HG03066 (cell line): ENCODE measurements at regions not wholly inside any gene's neighbourhood (a gene's known extent, or its start where the extent isn't known, plus 50 kb on each side); places are given as distances from the start of the nearest gene placed in this dataset.
"Not testable (repeated sequence)": the region's sequence is repeated elsewhere in the genome, so short reads cannot be mapped to it uniquely, and the experiment has no call there.

Source experiments
- ATAC-seq: cut with Tn5 transposase; IDR thresholded peaks from one replicate; pipeline ENCODE4 v1.9.1; 2021; ENCODE audit warnings: low read depth; ENCODE audit not compliant: unreplicated experiment

- ATAC-seq, result no peak
Measured at GRCh38 chr14:71737760-71738159, 194.5 kb upstream of the RGS6 start.

GRCh38 chr14:71739273-71739990 is 192.8 kb upstream of the RGS6 start:
- ATAC-seq, result no peak

- ATAC-seq, result no peak
Measured at GRCh38 chr14:71741241-71741640, 191.0 kb upstream of the RGS6 start.

- ATAC-seq, result no peak
Measured at GRCh38 chr14:71742485-71742884, 189.7 kb upstream of the RGS6 start.

- no peak for ATAC-seq
Measured at GRCh38 chr14:71745072-71745471, 187.2 kb upstream of the RGS6 start.

GRCh38 chr14:71748196-71748595 is 184.0 kb upstream of the RGS6 start:
- no peak for ATAC-seq

GRCh38 chr14:71749613-71750238 is 182.5 kb upstream of the RGS6 start:
- ATAC-seq, result no peak

GRCh38 chr14:71751264-71751663 is 181.0 kb upstream of the RGS6 start:
- ATAC-seq, result no peak

GRCh38 chr14:71752111-71752738 is 180.0 kb upstream of the RGS6 start:
- ATAC-seq, result no peak

GRCh38 chr14:71753126-71753830 is 179.0 kb upstream of the RGS6 start:
- ATAC-seq, result no peak

- no peak for ATAC-seq
Measured at GRCh38 chr14:71753976-71754375, 178.3 kb upstream of the RGS6 start.

- no peak for ATAC-seq
Measured at GRCh38 chr14:71754422-71755095, 177.7 kb upstream of the RGS6 start.

GRCh38 chr14:71758229-71758951 is 173.8 kb upstream of the RGS6 start:
- ATAC-seq, result no peak

GRCh38 chr14:71762575-71762974 is 169.7 kb upstream of the RGS6 start:
- no peak for ATAC-seq

GRCh38 chr14:71764701-71765382 is 167.4 kb upstream of the RGS6 start:
- ATAC-seq, result no peak

- ATAC-seq, result no peak
Measured at GRCh38 chr14:71765505-71765904, 166.7 kb upstream of the RGS6 start.

GRCh38 chr14:71770431-71770830 is 161.8 kb upstream of the RGS6 start:
- no peak for ATAC-seq

GRCh38 chr14:71771421-71771820 is 160.8 kb upstream of the RGS6 start:
- ATAC-seq, result not testable (repeated sequence)

GRCh38 chr14:71771996-71772395 is 160.2 kb upstream of the RGS6 start:
- not testable (repeated sequence) for ATAC-seq
